ENCODE measurements at regions not wholly inside any gene's neighbourhood (a gene's known extent, or its start where the extent isn't known, plus 50 kb on each side); places are given as distances from the start of the nearest gene placed in this dataset.

DNA sequence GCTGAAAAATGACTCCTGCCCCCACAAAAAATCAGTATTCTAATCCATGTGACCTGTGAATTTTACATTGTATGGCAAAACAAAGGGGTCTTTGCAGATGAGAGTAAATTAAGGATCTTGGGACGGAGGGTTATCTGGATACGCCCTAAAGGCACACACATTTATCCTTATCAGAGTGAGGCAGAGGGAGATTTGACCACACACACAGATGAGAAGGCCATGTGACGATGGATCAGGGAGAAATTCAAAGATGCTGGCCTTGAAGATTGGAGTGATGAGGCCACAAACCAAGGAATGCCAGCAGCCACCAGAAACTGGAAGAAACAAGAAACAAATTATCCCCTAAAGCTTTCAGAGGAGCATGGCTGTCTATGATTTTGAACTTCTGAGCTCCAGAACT lies 288.5 kb downstream of the XXYLT1 start:
- Histone ChIP-seq H3K79me2 (replicated peaks; ENCODE audit: insufficient read depth, low read length) (no peaks in the 10 kb centered on the region), H2AFZ (ENCODE audit: low read depth, low read length) (no peak overlapping the region), H3K4me3 (ENCODE audit: low read length) (no peak overlapping the region), H3F3A (ENCODE audit: insufficient read depth, low read length, poor library complexity, severe bottlenecking) (no peaks in the 10 kb centered on the region), H3K9ac (ENCODE audit: low read length) (no peak overlapping the region), H3K27ac (ENCODE audit: low read length) (no peak overlapping the region), H3K36me3 (ENCODE audit: insufficient read depth, low read length) (no peaks in the 10 kb centered on the region), H3K27me3 (ENCODE audit: insufficient read depth, low read depth, low read length) (no peaks in the 10 kb centered on the region), H4K20me1 (ENCODE audit: insufficient read depth) (no peaks in the 10 kb centered on the region), H3K9me2 (ENCODE audit: insufficient read depth, low read length) (no peaks in the 10 kb centered on the region), H3K9me3 (ENCODE audit: low read length) (no peaks in the 10 kb centered on the region), H3K4me2 (ENCODE audit: low read length) (no peak overlapping the region)
- no peak for TF ChIP-seq EZH2 (IDR thresholded peaks at IDR 0.05; ENCODE audit: borderline replicate concordance, insufficient read depth, low read length, poor library complexity, severe bottlenecking)
- no peak for TF ChIP-seq RAD21 (conservative IDR thresholded peaks at IDR 0.05)
- TF ChIP-seq, protein P1, sequence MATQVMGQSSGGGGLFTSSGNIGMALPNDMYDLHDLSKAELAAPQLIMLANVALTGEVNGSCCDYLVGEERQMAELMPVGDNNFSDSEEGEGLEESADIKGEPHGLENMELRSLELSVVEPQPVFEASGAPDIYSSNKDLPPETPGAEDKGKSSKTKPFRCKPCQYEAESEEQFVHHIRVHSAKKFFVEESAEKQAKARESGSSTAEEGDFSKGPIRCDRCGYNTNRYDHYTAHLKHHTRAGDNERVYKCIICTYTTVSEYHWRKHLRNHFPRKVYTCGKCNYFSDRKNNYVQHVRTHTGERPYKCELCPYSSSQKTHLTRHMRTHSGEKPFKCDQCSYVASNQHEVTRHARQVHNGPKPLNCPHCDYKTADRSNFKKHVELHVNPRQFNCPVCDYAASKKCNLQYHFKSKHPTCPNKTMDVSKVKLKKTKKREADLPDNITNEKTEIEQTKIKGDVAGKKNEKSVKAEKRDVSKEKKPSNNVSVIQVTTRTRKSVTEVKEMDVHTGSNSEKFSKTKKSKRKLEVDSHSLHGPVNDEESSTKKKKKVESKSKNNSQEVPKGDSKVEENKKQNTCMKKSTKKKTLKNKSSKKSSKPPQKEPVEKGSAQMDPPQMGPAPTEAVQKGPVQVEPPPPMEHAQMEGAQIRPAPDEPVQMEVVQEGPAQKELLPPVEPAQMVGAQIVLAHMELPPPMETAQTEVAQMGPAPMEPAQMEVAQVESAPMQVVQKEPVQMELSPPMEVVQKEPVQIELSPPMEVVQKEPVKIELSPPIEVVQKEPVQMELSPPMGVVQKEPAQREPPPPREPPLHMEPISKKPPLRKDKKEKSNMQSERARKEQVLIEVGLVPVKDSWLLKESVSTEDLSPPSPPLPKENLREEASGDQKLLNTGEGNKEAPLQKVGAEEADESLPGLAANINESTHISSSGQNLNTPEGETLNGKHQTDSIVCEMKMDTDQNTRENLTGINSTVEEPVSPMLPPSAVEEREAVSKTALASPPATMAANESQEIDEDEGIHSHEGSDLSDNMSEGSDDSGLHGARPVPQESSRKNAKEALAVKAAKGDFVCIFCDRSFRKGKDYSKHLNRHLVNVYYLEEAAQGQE (IDR thresholded peaks at IDR 0.05; ENCODE audit: borderline replicate concordance) = no peak
- TF ChIP-seq EP300 (conservative IDR thresholded peaks at IDR 0.05; ENCODE audit: poor library complexity, severe bottlenecking) = no peak
- no peak for TF ChIP-seq TAF1 (IDR thresholded peaks at IDR 0.05; ENCODE audit: low read depth)
- TF ChIP-seq POLR2AphosphoS5 (IDR thresholded peaks at IDR 0.05) = no peak
- no peak for TF ChIP-seq SMC3 (conservative IDR thresholded peaks at IDR 0.05; ENCODE audit: poor library complexity)
- no peak for TF ChIP-seq MXI1 (conservative IDR thresholded peaks at IDR 0.05; ENCODE audit: poor library complexity, severe bottlenecking)
- TF ChIP-seq, protein P2, sequence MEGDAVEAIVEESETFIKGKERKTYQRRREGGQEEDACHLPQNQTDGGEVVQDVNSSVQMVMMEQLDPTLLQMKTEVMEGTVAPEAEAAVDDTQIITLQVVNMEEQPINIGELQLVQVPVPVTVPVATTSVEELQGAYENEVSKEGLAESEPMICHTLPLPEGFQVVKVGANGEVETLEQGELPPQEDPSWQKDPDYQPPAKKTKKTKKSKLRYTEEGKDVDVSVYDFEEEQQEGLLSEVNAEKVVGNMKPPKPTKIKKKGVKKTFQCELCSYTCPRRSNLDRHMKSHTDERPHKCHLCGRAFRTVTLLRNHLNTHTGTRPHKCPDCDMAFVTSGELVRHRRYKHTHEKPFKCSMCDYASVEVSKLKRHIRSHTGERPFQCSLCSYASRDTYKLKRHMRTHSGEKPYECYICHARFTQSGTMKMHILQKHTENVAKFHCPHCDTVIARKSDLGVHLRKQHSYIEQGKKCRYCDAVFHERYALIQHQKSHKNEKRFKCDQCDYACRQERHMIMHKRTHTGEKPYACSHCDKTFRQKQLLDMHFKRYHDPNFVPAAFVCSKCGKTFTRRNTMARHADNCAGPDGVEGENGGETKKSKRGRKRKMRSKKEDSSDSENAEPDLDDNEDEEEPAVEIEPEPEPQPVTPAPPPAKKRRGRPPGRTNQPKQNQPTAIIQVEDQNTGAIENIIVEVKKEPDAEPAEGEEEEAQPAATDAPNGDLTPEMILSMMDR (IDR thresholded peaks at IDR 0.05; ENCODE audit: poor library complexity, severe bottlenecking) = no peak

DNA sequence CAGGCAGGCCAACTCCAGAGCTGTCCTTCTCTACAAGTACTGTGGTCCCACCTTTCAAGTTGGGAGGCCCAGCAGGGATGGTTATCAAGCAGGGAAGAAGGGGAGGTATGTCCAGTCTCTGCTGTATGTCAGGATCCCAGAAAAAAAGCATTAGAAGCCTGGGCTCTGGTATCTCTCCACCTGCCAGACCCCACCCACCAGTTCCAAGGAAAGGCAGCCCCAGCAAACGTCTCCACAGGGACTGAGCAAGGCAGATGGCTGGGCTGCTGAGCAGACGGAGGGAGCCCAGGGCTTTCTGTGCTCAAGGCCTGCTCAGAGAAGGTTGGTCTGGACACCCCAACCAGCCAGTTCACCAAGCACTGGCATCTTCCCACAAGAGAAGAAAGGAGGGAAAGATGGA lies 287.8 kb downstream of the XXYLT1 start:
- no peak overlapping the region for H3K27ac ChIP-seq (ENCODE audit: low read length)
- no peak overlapping the region for H2AFZ ChIP-seq (ENCODE audit: low read depth, low read length)
- H3K79me2 ChIP-seq (replicated peaks; ENCODE audit: insufficient read depth, low read length) = no peaks in the 10 kb centered on the region
- H3K27me3 ChIP-seq (ENCODE audit: insufficient read depth, low read depth, low read length) = no peaks in the 10 kb centered on the region
- H3K9me2 ChIP-seq (ENCODE audit: insufficient read depth, low read length) = no peaks in the 10 kb centered on the region
- H3K9me3 ChIP-seq (ENCODE audit: low read length) = no peaks in the 10 kb centered on the region
- no peak overlapping the region for H3K4me2 ChIP-seq (ENCODE audit: low read length)
- H3F3A ChIP-seq (ENCODE audit: insufficient read depth, low read length, poor library complexity, severe bottlenecking) = no peaks in the 10 kb centered on the region
- no peaks in the 10 kb centered on the region for H4K20me1 ChIP-seq (ENCODE audit: insufficient read depth)
- no peak overlapping the region for H3K4me3 ChIP-seq (ENCODE audit: low read length)
- no peaks in the 10 kb centered on the region for H3K36me3 ChIP-seq (ENCODE audit: insufficient read depth, low read length)
- no peak for TF ChIP-seq POLR2AphosphoS5 (IDR thresholded peaks at IDR 0.05)
- TF ChIP-seq, protein P1 (IDR thresholded peaks at IDR 0.05; ENCODE audit: borderline replicate concordance) = no peak
- no peak for TF ChIP-seq RAD21 (conservative IDR thresholded peaks at IDR 0.05)
- TF ChIP-seq MXI1 (conservative IDR thresholded peaks at IDR 0.05; ENCODE audit: poor library complexity, severe bottlenecking) = no peak
- no peak for TF ChIP-seq EZH2 (IDR thresholded peaks at IDR 0.05; ENCODE audit: borderline replicate concordance, insufficient read depth, low read length, poor library complexity, severe bottlenecking)
- TF ChIP-seq SMC3 (conservative IDR thresholded peaks at IDR 0.05; ENCODE audit: poor library complexity) = no peak
- TF ChIP-seq EP300 (conservative IDR thresholded peaks at IDR 0.05; ENCODE audit: poor library complexity, severe bottlenecking) = no peak
- no peak for TF ChIP-seq TAF1 (IDR thresholded peaks at IDR 0.05; ENCODE audit: low read depth)
- TF ChIP-seq, protein P2 (IDR thresholded peaks at IDR 0.05; ENCODE audit: poor library complexity, severe bottlenecking) = no peak
- H3K9ac ChIP-seq (ENCODE audit: low read length) = no peak overlapping the region
